GM20000 (cell line): ENCODE measurements at regions not wholly inside any gene's neighbourhood (a gene's known extent, or its start where the extent isn't known, plus 50 kb on each side); places are given as distances from the start of the nearest gene placed in this dataset.

Experiments used
- DNase-seq: peaks from one replicate; pipeline ENCODE4 v3.0.0; 2012; ENCODE audit warnings: low spot score
- TF ChIP-seq, protein P1 (sequence below): IDR thresholded peaks from 2 replicates; pipeline ENCODE4 v1.5.1; 2012; ENCODE audit warnings: mild to moderate bottlenecking, control low read depth; ENCODE audit errors: extremely low read depth, missing control alignments

- TF ChIP-seq, protein P1, sequence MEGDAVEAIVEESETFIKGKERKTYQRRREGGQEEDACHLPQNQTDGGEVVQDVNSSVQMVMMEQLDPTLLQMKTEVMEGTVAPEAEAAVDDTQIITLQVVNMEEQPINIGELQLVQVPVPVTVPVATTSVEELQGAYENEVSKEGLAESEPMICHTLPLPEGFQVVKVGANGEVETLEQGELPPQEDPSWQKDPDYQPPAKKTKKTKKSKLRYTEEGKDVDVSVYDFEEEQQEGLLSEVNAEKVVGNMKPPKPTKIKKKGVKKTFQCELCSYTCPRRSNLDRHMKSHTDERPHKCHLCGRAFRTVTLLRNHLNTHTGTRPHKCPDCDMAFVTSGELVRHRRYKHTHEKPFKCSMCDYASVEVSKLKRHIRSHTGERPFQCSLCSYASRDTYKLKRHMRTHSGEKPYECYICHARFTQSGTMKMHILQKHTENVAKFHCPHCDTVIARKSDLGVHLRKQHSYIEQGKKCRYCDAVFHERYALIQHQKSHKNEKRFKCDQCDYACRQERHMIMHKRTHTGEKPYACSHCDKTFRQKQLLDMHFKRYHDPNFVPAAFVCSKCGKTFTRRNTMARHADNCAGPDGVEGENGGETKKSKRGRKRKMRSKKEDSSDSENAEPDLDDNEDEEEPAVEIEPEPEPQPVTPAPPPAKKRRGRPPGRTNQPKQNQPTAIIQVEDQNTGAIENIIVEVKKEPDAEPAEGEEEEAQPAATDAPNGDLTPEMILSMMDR: no peak
- DNase-seq: no peak
Measured at GRCh38 chr2:59093571-59093970, 852.4 kb upstream of the FANCL start.

- no peak for DNase-seq
Measured at GRCh38 chr2:59084326-59084725, 843.2 kb upstream of the FANCL start.

GRCh38 chr2:59083075-59083828, 842.1 kb upstream of the FANCL start:
- TF ChIP-seq, protein P1: no peak
- no peak for DNase-seq

More at GRCh38 chr2:59084326-59084725, 843.2 kb upstream of the FANCL start:
- TF ChIP-seq, protein P1: no peak

DNA sequence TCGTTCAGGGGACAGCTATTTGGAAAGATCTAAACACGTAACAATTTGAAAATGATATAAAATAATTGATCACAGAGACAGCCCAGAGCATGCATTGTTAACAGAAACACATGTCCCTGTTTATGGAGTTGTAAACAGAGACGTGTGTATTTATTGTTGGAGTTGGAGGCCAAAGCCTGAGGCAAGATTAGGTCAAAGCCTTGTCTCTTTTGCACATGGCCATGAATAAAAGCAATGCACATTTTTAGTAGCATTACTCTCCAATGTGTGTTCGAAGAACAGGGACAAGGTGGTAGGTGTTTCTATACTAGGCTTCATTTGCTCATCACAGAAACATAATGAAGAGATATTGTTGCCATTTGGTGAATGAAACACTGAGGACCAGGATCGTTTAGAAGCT, 841.5 kb upstream of the FANCL start:
- TF ChIP-seq, protein P1: no peak
- DNase-seq: no peak

GRCh38 chr2:59080451-59081181, 839.5 kb upstream of the FANCL start:
- TF ChIP-seq, protein P1: no peak

DNA sequence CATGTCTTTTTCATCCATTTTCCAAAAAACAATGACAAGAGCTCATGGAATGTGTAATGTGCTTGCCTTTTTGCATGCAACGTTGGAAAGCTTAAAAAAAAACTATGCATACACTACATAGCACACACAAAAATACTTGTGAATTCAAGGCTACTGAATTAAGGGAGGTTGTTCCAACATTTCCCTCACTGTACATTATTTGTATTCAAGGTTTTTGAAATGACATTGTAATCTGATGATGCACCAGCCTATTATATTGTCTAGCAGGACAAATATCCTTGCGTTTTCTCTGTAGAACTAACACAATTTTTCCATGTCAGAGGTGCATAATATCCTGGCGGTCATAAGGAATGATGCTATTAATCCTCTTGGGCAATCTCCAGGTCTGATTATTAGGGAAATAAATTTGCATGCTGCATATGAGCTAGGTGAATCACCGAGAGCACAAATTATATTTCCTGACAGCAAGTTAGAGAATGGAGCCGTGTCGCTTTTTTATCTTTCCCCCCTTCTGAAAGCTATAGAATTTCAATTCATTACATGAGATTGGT, 836.9 kb upstream of the FANCL start:
- TF ChIP-seq, protein P1: no peak
- no peak for DNase-seq

More at GRCh38 chr2:59080451-59081181, 839.5 kb upstream of the FANCL start:
- DNase-seq: no peak

DNA sequence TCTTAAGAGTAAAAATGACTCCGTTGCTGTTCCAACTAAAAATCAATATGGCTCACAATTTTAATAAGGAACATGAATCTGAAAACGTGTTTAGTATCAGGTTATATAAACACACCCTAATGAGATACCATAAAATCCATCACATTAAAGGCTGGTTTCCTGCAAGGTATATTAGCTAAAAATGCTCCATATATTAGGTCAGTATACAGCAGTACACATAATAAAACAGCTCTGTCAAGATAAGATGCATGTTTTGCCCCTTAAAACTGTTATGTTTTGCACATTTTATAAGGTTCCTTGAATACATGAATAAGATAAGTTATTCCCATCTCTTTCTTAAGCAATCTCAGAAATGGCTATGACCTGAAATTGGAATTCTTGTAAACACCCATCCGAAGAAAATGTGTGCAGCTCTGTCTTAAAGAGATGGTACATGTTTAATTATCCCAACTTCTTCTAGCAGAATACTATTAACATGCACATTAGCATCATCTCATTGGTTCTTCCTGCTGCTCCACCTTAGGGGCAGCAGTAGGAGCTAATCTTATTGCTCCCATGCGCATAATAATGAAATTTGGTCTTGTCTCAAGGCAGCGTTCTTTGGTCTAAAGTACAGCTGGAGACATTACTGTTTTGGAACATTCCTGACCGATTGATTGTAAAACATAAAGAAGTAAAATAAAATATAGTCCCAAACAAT, 836.1 kb upstream of the FANCL start:
- no peak for DNase-seq
- TF ChIP-seq, protein P1: no peak
